ENCODE measurements at regions not wholly inside any gene's neighbourhood (a gene's known extent, or its start where the extent isn't known, plus 50 kb on each side); places are given as distances from the start of the nearest gene placed in this dataset.

- no peaks in the 10 kb centered on the region for H4K20me1 ChIP-seq (ENCODE audit: insufficient read depth, low read length)
- no peaks in the 10 kb centered on the region for H3K36me3 ChIP-seq (ENCODE audit: insufficient read depth, low read length)
- H3K4me2 ChIP-seq (ENCODE audit: low read length), result no peak overlapping the region
- no peaks in the 10 kb centered on the region for H3K79me2 ChIP-seq (ENCODE audit: insufficient read depth, low read length)
- no peak overlapping the region for H3K27ac ChIP-seq (ENCODE audit: low read depth, low read length, poor library complexity, severe bottlenecking)
- H3K4me1 ChIP-seq (ENCODE audit: insufficient read depth, low read length, severe bottlenecking), result no peaks in the 10 kb centered on the region
- no peak for TF ChIP-seq CTCF (IDR thresholded peaks at IDR 0.05; ENCODE audit: low read length)
- no peak for TF ChIP-seq EZH2 (IDR thresholded peaks at IDR 0.05; ENCODE audit: borderline replicate concordance, low read length)
- H3K9ac ChIP-seq (ENCODE audit: low read length), result no peak overlapping the region
- H3K27me3 ChIP-seq (ENCODE audit: insufficient read depth, low read length), result no peaks in the 10 kb centered on the region
- H2AFZ ChIP-seq (ENCODE audit: low read length), result no peak overlapping the region
- no peaks in the 10 kb centered on the region for H3K9me2 ChIP-seq (ENCODE audit: low read depth, low read length)
- H3K9me3 ChIP-seq (ENCODE audit: low read length), result no peaks in the 10 kb centered on the region
- no peak overlapping the region for H3K4me3 ChIP-seq (ENCODE audit: low read depth, low read length, poor library complexity, severe bottlenecking)
- H3F3A ChIP-seq (ENCODE audit: insufficient read depth, low read length), result no peaks in the 10 kb centered on the region
Measured at GRCh38 chr4:74649193-74649592, 145.1 kb downstream of the BTC start.

GRCh38 chr4:74651198-74651597 is 143.1 kb downstream of the BTC start:
- Histone ChIP-seq H4K20me1 (ENCODE audit: insufficient read depth, low read length) (no peaks in the 10 kb centered on the region), H3K79me2 (ENCODE audit: insufficient read depth, low read length) (no peaks in the 10 kb centered on the region), H3K9me3 (ENCODE audit: low read length) (no peaks in the 10 kb centered on the region), H3K27ac (ENCODE audit: low read depth, low read length, poor library complexity, severe bottlenecking) (no peak overlapping the region), H3K9ac (ENCODE audit: low read length) (no peak overlapping the region), H2AFZ (ENCODE audit: low read length) (no peak overlapping the region), H3K9me2 (ENCODE audit: low read depth, low read length) (no peaks in the 10 kb centered on the region), H3K4me2 (ENCODE audit: low read length) (no peak overlapping the region), H3K4me1 (ENCODE audit: insufficient read depth, low read length, severe bottlenecking) (no peaks in the 10 kb centered on the region), H3K27me3 (ENCODE audit: insufficient read depth, low read length) (no peaks in the 10 kb centered on the region), H3K4me3 (ENCODE audit: low read depth, low read length, poor library complexity, severe bottlenecking) (no peak overlapping the region), H3F3A (ENCODE audit: insufficient read depth, low read length) (no peaks in the 10 kb centered on the region), H3K36me3 (ENCODE audit: insufficient read depth, low read length) (no peaks in the 10 kb centered on the region)
- TF ChIP-seq CTCF (IDR thresholded peaks at IDR 0.05; ENCODE audit: low read length), result no peak
- TF ChIP-seq EZH2 (IDR thresholded peaks at IDR 0.05; ENCODE audit: borderline replicate concordance, low read length), result no peak

GRCh38 chr4:74653331-74654229 is 140.7 kb downstream of the BTC start:
- Histone ChIP-seq H4K20me1 (ENCODE audit: insufficient read depth, low read length) (no peaks in the 10 kb centered on the region), H3K27me3 (ENCODE audit: insufficient read depth, low read length) (no peaks in the 10 kb centered on the region), H3K4me2 (ENCODE audit: low read length) (no peak overlapping the region), H3K4me1 (ENCODE audit: insufficient read depth, low read length, severe bottlenecking) (no peaks in the 10 kb centered on the region), H3K9ac (ENCODE audit: low read length) (no peak overlapping the region), H3K9me3 (ENCODE audit: low read length) (no peaks in the 10 kb centered on the region), H3K79me2 (ENCODE audit: insufficient read depth, low read length) (no peaks in the 10 kb centered on the region), H3F3A (ENCODE audit: insufficient read depth, low read length) (no peaks in the 10 kb centered on the region), H3K36me3 (ENCODE audit: insufficient read depth, low read length) (no peaks in the 10 kb centered on the region), H2AFZ (ENCODE audit: low read length) (no peak overlapping the region), H3K4me3 (ENCODE audit: low read depth, low read length, poor library complexity, severe bottlenecking) (no peak overlapping the region), H3K9me2 (ENCODE audit: low read depth, low read length) (no peaks in the 10 kb centered on the region), H3K27ac (ENCODE audit: low read depth, low read length, poor library complexity, severe bottlenecking) (no peak overlapping the region)
- TF ChIP-seq EZH2 (IDR thresholded peaks at IDR 0.05; ENCODE audit: borderline replicate concordance, low read length) (no peak), CTCF (IDR thresholded peaks at IDR 0.05; ENCODE audit: low read length) (no peak)
